K562 (cell line): ENCODE measurements at regions not wholly inside any gene's neighbourhood (a gene's known extent, or its start where the extent isn't known, plus 50 kb on each side); places are given as distances from the start of the nearest gene placed in this dataset.

ENCODE experiments used
- ATAC-seq: fragments of 200-7000 bp; cut with Tn5 transposase; 3 replicates; pipeline ENCODE4 v1.9.1; 2020; ENCODE audit warnings: moderate library complexity
- BruUV-seq: library from RNA; stranded (reverse); fragments of 400-500 nt; replicated peaks from 2 replicates; lab custom pipeline; 2021; lab: Mats Ljungman, UMichigan
- CTCF ChIA-PET: fragments of 300-600 bp; formaldehyde crosslinking; extraction: SDS; loops from one replicate; lab custom pipeline; 2021; ENCODE audit warnings: low intra/inter-chr PET ratio; lab: Yijun Ruan, JAX
- POLR2A ChIA-PET: fragments of 300-600, 350-650 bp; sonication (Branson Sonifier 250); formaldehyde crosslinking; extraction: SDS; loops from one replicate; lab custom pipeline; 2021; ENCODE audit warnings: antibody characterized with exemption, inconsistent platforms; lab: Yijun Ruan, JAX
- DNase-seq, 4 experiments: peaks; one replicate each; pipeline versions ENCODE4 v3.0.0 to v3.0.0-alpha.2; 2011 to 2018; ENCODE audit warnings: low spot score in 3 of 4, mixed read lengths in 3 of 4; ENCODE audit errors: extremely low read depth in 1 of 4
- FAIRE-seq: peaks from 2 replicates; lab custom pipeline; 2011; peaks lifted over from hg19 to GRCh38; lab: Jason Lieb, UNC
- H2AFZ ChIP-seq: 2 replicates; pipeline ENCODE4 v1.6.0; 2011; ENCODE audit warnings: low read depth, low read length, control low read depth, inconsistent platforms
- H3K27ac ChIP-seq: fragments of 200-600 bp; 3 replicates; pipeline ENCODE4 v1.8.0; 2011; ENCODE audit warnings: low read depth, mild to moderate bottlenecking, control low read depth, inconsistent platforms, low read length, moderate library complexity, mixed read lengths; ENCODE audit errors: extremely low read depth
- H3K27me3 ChIP-seq, 2 experiments: fragments of 300-600 bp in 1 of 2; 2 replicates in 1 of 2; 3 replicates in 1 of 2; pipeline versions ENCODE4 v1.6.0 to v1.8.0; 2011; ENCODE audit warnings: inconsistent platforms in 2 of 2, low read length in 2 of 2, mild to moderate bottlenecking in 1 of 2, mixed read lengths in 1 of 2, moderate library complexity in 1 of 2; ENCODE audit not compliant: control insufficient read depth in 2 of 2, insufficient read depth in 2 of 2
- H3K36me3 ChIP-seq: fragments of 300-600 bp; 3 replicates; pipeline ENCODE4 v1.8.0; 2011; ENCODE audit warnings: mild to moderate bottlenecking, low read length, inconsistent platforms; ENCODE audit not compliant: control insufficient read depth, insufficient read depth
- H3K4me1 ChIP-seq, 2 experiments: fragments of 200-600 bp in 1 of 2; replicated peaks in 1 of 2; 2 replicates in 1 of 2; 3 replicates in 1 of 2; pipeline versions ENCODE4 v1.5.1 to v1.8.0; 2011; ENCODE audit warnings: inconsistent platforms in 2 of 2, low read length in 2 of 2, mild to moderate bottlenecking in 1 of 2, mixed read lengths in 1 of 2, moderate library complexity in 1 of 2; ENCODE audit not compliant: control insufficient read depth in 2 of 2, insufficient read depth in 2 of 2
- H3K4me2 ChIP-seq: 2 replicates; pipeline ENCODE4 v1.6.1; 2011; ENCODE audit warnings: low read length, control low read depth, inconsistent platforms, mixed read lengths; ENCODE audit not compliant: insufficient read depth
- H3K4me3 ChIP-seq: fragments of 200-600 bp; sonication (generic), shearing (Covaris generic); 2 replicates; pipeline ENCODE4 v1.5.1; 2016; ENCODE audit warnings: control low read depth, inconsistent platforms
- H3K79me2 ChIP-seq: fragments of 200-600 bp; 3 replicates; pipeline ENCODE4 v1.8.0; 2011; ENCODE audit warnings: low read length, inconsistent platforms; ENCODE audit not compliant: control insufficient read depth, insufficient read depth
- H3K9ac ChIP-seq, 2 experiments: 2 replicates each; pipeline versions ENCODE4 v1.6.0 to v1.6.1; 2011; ENCODE audit warnings: low read depth in 2 of 2, low read length in 2 of 2, control low read depth in 1 of 2, inconsistent platforms in 1 of 2, mild to moderate bottlenecking in 1 of 2, mixed read lengths in 1 of 2; ENCODE audit not compliant: insufficient read depth in 1 of 2
- H3K9me1 ChIP-seq: one replicate; pipeline ENCODE4 v1.6.0; 2011; ENCODE audit warnings: inconsistent platforms, mild to moderate bottlenecking, low read length, moderate library complexity; ENCODE audit not compliant: control insufficient read depth, insufficient read depth
- H3K9me3 ChIP-seq: replicated peaks from 2 replicates; pipeline ENCODE4 v1.5.1; 2011; ENCODE audit warnings: low read depth, low read length, inconsistent platforms; ENCODE audit not compliant: control insufficient read depth, insufficient read depth
- H4K20me1 ChIP-seq: replicated peaks from 2 replicates; pipeline ENCODE4 v1.6.1; 2011; ENCODE audit warnings: low read length, inconsistent platforms, mixed read lengths; ENCODE audit not compliant: control insufficient read depth, insufficient read depth
- ADNP ChIP-seq: fragments of 200-800 bp; sonication (Bioruptor generic); IDR thresholded peaks from 2 replicates; pipeline ENCODE4 v1.6.1; 2016; ENCODE audit warnings: missing genetic modification characterization, missing compliant biosample characterization
- ATF4 ChIP-seq: fragments of 450-650 bp; formaldehyde crosslinking; IDR thresholded peaks from 2 replicates; pipeline ENCODE4 v1.4.0; 2022; ENCODE audit warnings: mild to moderate bottlenecking, moderate library complexity
- HCFC1 ChIP-seq: IDR thresholded peaks from 2 replicates; pipeline ENCODE4 v1.6.1; 2012; ENCODE audit warnings: low read depth, low read length, improper control_type of control experiment
- KDM1A ChIP-seq, 2 experiments: fragments of 450-650 bp; IDR thresholded peaks; 2 replicates each; pipeline ENCODE4 v1.6.1; 2016; ENCODE audit warnings: mild to moderate bottlenecking in 2 of 2
- MTA1 ChIP-seq: fragments of 450-650 bp; IDR thresholded peaks from 2 replicates; pipeline ENCODE4 v1.6.1; 2017; ENCODE audit warnings: borderline replicate concordance
- PURB ChIP-seq: sonication (generic); formaldehyde crosslinking; IDR thresholded peaks from 2 replicates; pipeline ENCODE4 v1.9.0; 2021; ENCODE audit warnings: low read depth, mild to moderate bottlenecking, missing genetic modification reagents
- RBM39 ChIP-seq: fragments of 200-400 bp; formaldehyde crosslinking; optimal IDR thresholded peaks from 2 replicates; pipeline ENCODE3; 2018; ENCODE audit warnings: low read depth, low read length
- SAFB ChIP-seq: fragments of 200-400 bp; formaldehyde crosslinking; IDR thresholded peaks from 2 replicates; pipeline ENCODE4 v1.6.1; 2017; ENCODE audit warnings: low read depth, low read length, borderline replicate concordance
- SP1 ChIP-seq: sonication (generic); formaldehyde crosslinking; IDR thresholded peaks from 2 replicates; pipeline ENCODE4 v1.8.1; 2022; ENCODE audit warnings: mild to moderate bottlenecking, missing genetic modification reagents
- SREBF2 ChIP-seq: sonication (generic); formaldehyde crosslinking; IDR thresholded peaks from 2 replicates; pipeline ENCODE4 v1.4.0; 2020; ENCODE audit warnings: mild to moderate bottlenecking, missing genetic modification reagents
- THRA ChIP-seq: fragments of 450-650 bp; IDR thresholded peaks from 2 replicates; pipeline ENCODE4 v1.6.1; 2017; ENCODE audit warnings: mild to moderate bottlenecking, moderate library complexity
- VEZF1 ChIP-seq: fragments of 200-800 bp; sonication (Bioruptor generic); IDR thresholded peaks from 2 replicates; pipeline ENCODE4 v1.6.1; 2017; ENCODE audit warnings: missing genetic modification characterization, missing compliant biosample characterization
- XRCC4 ChIP-seq: IDR thresholded peaks from one replicate; pipeline ENCODE4 v1.6.1; 2011; ENCODE audit not compliant: insufficient read depth, insufficient read length; ENCODE audit errors: extremely low read depth
- YY1 ChIP-seq, 3 experiments: IDR thresholded peaks; 2 replicates each; pipeline ENCODE4 v1.6.1; 2011; ENCODE audit warnings: low read length in 2 of 3, mild to moderate bottlenecking in 2 of 3, moderate library complexity in 2 of 3, borderline replicate concordance in 1 of 3, control low read depth in 1 of 3, low read depth in 1 of 3; ENCODE audit not compliant: insufficient read depth in 3 of 3, insufficient replicate concordance in 2 of 3, control insufficient read depth in 1 of 3, insufficient read length in 1 of 3; ENCODE audit errors: extremely low read depth in 1 of 3
- ZNF512 ChIP-seq: IDR thresholded peaks from 2 replicates; pipeline ENCODE4 v1.6.1; 2016; ENCODE audit warnings: missing genetic modification characterization, missing compliant biosample characterization
- ZNF57 ChIP-seq: fragments of 450-650 bp; formaldehyde crosslinking; IDR thresholded peaks from 2 replicates; pipeline ENCODE4 v1.4.0; 2020; ENCODE audit warnings: mild to moderate bottlenecking, moderate library complexity
- WGBS: fragments of 100-300 bp; shearing (Covaris generic); methylation state at CpG from one replicate; pipeline ENCODE4 v1.1.6; 2016; ENCODE audit warnings: low coverage, mixed read lengths; ENCODE audit not compliant: insufficient coverage; ENCODE audit errors: missing lambda C conversion rate; 5-methylcytosine and 5-hydroxymethylcytosine counted together
- in situ Hi-C: fragments of 300-500 bp; cut with MboI; formaldehyde crosslinking; loops from 4 replicates; pipeline ENCODE4 v1.15.0; 2018; ENCODE audit warnings: inconsistent platforms, mixed read lengths
- intact Hi-C: fragments of 100-400 bp; cut with micrococcal nuclease; formaldehyde crosslinking; loops from 2 replicates; pipeline ENCODE4 v1.14.2; 2022

GRCh38 chr1:30478283-30478682, 245.1 kb downstream of the MATN1 start (continued):
- no peak for TF ChIP-seq VEZF1
- no peak for TF ChIP-seq ATF4 (CRISPR knock-in tag)
- no peak for TF ChIP-seq PURB
- TF ChIP-seq KDM1A (IDR thresholded peaks at IDR 0.05): peak in 1 of 2 experiments; percentile 44; a peak in 1 of 4 replicates
- no peak for TF ChIP-seq SP1 (CRISPR knock-in tag)
- no peak for TF ChIP-seq SAFB
- TF ChIP-seq ZNF57 (CRISPR knock-in tag): no peak
- TF ChIP-seq ADNP: 0 out of 2 replicates have a peak, but pooled peaks have one; percentile 21

- 0% methylated on average over 7 of the region's 8 CpGs for WGBS
- ATAC-seq (no peak), DNase-seq (no peak), FAIRE-seq (no peak)
- no peak overlapping the region for H2AFZ ChIP-seq
- peaks cover 7 to 36% of the 10 kb centered on the region in 2 experiments; a peak in 4 of 5 replicates for H3K27me3 ChIP-seq
- in situ Hi-C loops: no loop called here
- no peak overlapping the region for H3K4me2 ChIP-seq
- H3K9me1 ChIP-seq: no peaks in the 10 kb centered on the region
- no peaks in the 10 kb centered on the region for H3K79me2 ChIP-seq
- H3K36me3 ChIP-seq: no peaks in the 10 kb centered on the region
- CTCF ChIA-PET: no interaction called here
- H4K20me1 ChIP-seq: no peaks in the 10 kb centered on the region
- no peak overlapping the region for H3K9ac ChIP-seq
- intact Hi-C loops: no loop called here
- BruUV-seq: no TSS peak
- H3K4me1 ChIP-seq: no peaks in the 10 kb centered on the region
- POLR2A ChIA-PET: no interaction called here
- no peak overlapping the region for H3K27ac ChIP-seq
- H3K4me3 ChIP-seq: no peak overlapping the region
- H3K9me3 ChIP-seq: no peaks in the 10 kb centered on the region
- TF ChIP-seq RBM39 (no peak), HCFC1 (no peak), XRCC4 (no peak), MTA1 (no peak), THRA (no peak), ZNF512 (tag) (no peak), SREBF2 (no peak), YY1 (IDR thresholded peaks at IDR 0.05; ENCODE audit: borderline replicate concordance in 1 of 3, control insufficient read depth in 1 of 3, extremely low read depth in 1 of 3, insufficient read depth in 3 of 3, insufficient read length in 1 of 3, insufficient replicate concordance in 2 of 3, low read depth in 1 of 3, low read length in 2 of 3) (no peak)
Observed at GRCh38 chr1:30477588-30477987, 245.8 kb downstream of the MATN1 start.
